PC-3 (cell line): ENCODE measurements at regions not wholly inside any gene's neighbourhood (a gene's known extent, or its start where the extent isn't known, plus 50 kb on each side); places are given as distances from the start of the nearest gene placed in this dataset.

ENCODE experiments used
- ATAC-seq: fragments of 200-7000 bp; cut with Tn5 transposase; 2 replicates; pipeline ENCODE4 v1.9.1; 2020; ENCODE audit warnings: mild to moderate bottlenecking, moderate library complexity
- BruUV-seq: library from RNA; stranded (reverse); fragments of 400-500 nt; replicated peaks from 2 replicates; lab custom pipeline; 2021; lab: Mats Ljungman, UMichigan
- CTCF ChIA-PET: fragments of 300-600 bp; sonication (Branson Sonifier 250); formaldehyde crosslinking; loops from one replicate; lab custom pipeline; 2022; ENCODE audit warnings: antibody characterized with exemption; lab: Charles Lee
- POLR2A ChIA-PET: fragments of 300-600 bp; sonication (Branson Sonifier 250); formaldehyde crosslinking; loops from one replicate; lab custom pipeline; 2022; ENCODE audit warnings: antibody characterized with exemption; ENCODE audit not compliant: unreplicated experiment; lab: Charles Lee
- DNase-seq: peaks from one replicate; pipeline ENCODE4 v3.0.0-alpha.2; 2015
- H2AFZ ChIP-seq: fragments of 300-600 bp; sonication (generic); 2 replicates; pipeline ENCODE4 v1.6.0; 2016; ENCODE audit warnings: antibody characterized with exemption, low read length
- H3F3A ChIP-seq: fragments of 300-600 bp; sonication (generic); one replicate; pipeline ENCODE4 v1.6.0; 2017; ENCODE audit warnings: antibody characterized with exemption, low read length, control low read depth, mild to moderate bottlenecking; ENCODE audit not compliant: unreplicated experiment
- H3K27ac ChIP-seq: fragments of 300-600 bp; sonication (generic); 2 replicates; pipeline ENCODE4 v1.5.1; 2016; ENCODE audit warnings: mild to moderate bottlenecking, low read length
- H3K27me3 ChIP-seq: fragments of 300-600 bp; sonication (generic); 2 replicates; pipeline ENCODE4 v1.6.1; 2016; ENCODE audit warnings: low read length, mixed read lengths
- H3K36me3 ChIP-seq: fragments of 300-600 bp; sonication (generic); 2 replicates; pipeline ENCODE4 v1.6.1; 2016; ENCODE audit warnings: low read depth, mixed run types, low read length, mixed read lengths
- H3K4me1 ChIP-seq: fragments of 300-600 bp; sonication (generic); 2 replicates; pipeline ENCODE4 v1.5.1; 2016; ENCODE audit warnings: low read length; ENCODE audit not compliant: insufficient read depth
- H3K4me2 ChIP-seq: fragments of 300-600 bp; sonication (generic); 2 replicates; pipeline ENCODE4 v1.6.0; 2016; ENCODE audit warnings: low read length
- H3K4me3 ChIP-seq: fragments of 300-600 bp; sonication (generic); 2 replicates; pipeline ENCODE4 v1.5.1; 2016; ENCODE audit warnings: mild to moderate bottlenecking, low read length, mixed read lengths
- H3K79me2 ChIP-seq: fragments of 300-600 bp; sonication (generic); 2 replicates; pipeline ENCODE4 v1.6.1; 2017; ENCODE audit warnings: low read length, mixed read lengths
- H3K9ac ChIP-seq: fragments of 300-600 bp; sonication (generic); 2 replicates; pipeline ENCODE4 v1.6.0; 2016; ENCODE audit warnings: mild to moderate bottlenecking, low read length
- H3K9me2 ChIP-seq: fragments of 300-600 bp; sonication (generic); replicated peaks from 2 replicates; pipeline ENCODE4 v1.6.1; 2016; ENCODE audit warnings: mixed run types, low read length, mixed read lengths
- H3K9me3 ChIP-seq: fragments of 300-600 bp; sonication (generic); 2 replicates; pipeline ENCODE4 v1.6.1; 2016; ENCODE audit warnings: low read length, mixed read lengths
- H4K20me1 ChIP-seq: fragments of 300-600 bp; sonication (generic); 2 replicates; pipeline ENCODE4 v1.6.1; 2016; ENCODE audit warnings: low read length, mixed read lengths
- EZH2 ChIP-seq: fragments of 300-600 bp; sonication (generic); IDR thresholded peaks from one replicate; pipeline ENCODE4 v1.6.1; 2017; ENCODE audit warnings: antibody characterized with exemption, mild to moderate bottlenecking, low read length; ENCODE audit not compliant: unreplicated experiment
- EZH2phosphoT487 ChIP-seq: fragments of 300-600 bp; sonication (generic); IDR thresholded peaks from 2 replicates; pipeline ENCODE4 v1.6.1; 2018; ENCODE audit warnings: mild to moderate bottlenecking, antibody characterized with exemption, low read length, borderline replicate concordance
- intact Hi-C: fragments of 100-400 bp; cut with micrococcal nuclease; formaldehyde crosslinking; loops from 2 replicates; pipeline ENCODE4 v1.9.0; 2023
- TF ChIP-seq, protein P1 (sequence below): fragments of 300-600 bp; sonication (generic); conservative IDR thresholded peaks from 2 replicates; pipeline ENCODE4 v1.5.1; 2017; ENCODE audit warnings: antibody characterized with exemption, low read depth, mild to moderate bottlenecking, low read length

- ChIA-PET CTCF (no interaction called here), POLR2A (no interaction called here)
- intact Hi-C loops: no loop called here
- H3K4me3 ChIP-seq: no peak overlapping the region
- no peaks in the 10 kb centered on the region for H3K4me1 ChIP-seq
- no peaks in the 10 kb centered on the region for H3K36me3 ChIP-seq
- no peak overlapping the region for H3K27ac ChIP-seq
- H4K20me1 ChIP-seq: no peaks in the 10 kb centered on the region
- H3K9me3 ChIP-seq: no peaks in the 10 kb centered on the region
- DNase-seq: no peak
- no peaks in the 10 kb centered on the region for H3K79me2 ChIP-seq
- no peaks in the 10 kb centered on the region for H3F3A ChIP-seq
- H3K9me2 ChIP-seq: no peaks in the 10 kb centered on the region
- no peak overlapping the region for H3K9ac ChIP-seq
- no TSS peak for BruUV-seq
- no peak overlapping the region for H2AFZ ChIP-seq
- TF ChIP-seq EZH2phosphoT487 (no peak), EZH2 (no peak)
- TF ChIP-seq, protein P1, sequence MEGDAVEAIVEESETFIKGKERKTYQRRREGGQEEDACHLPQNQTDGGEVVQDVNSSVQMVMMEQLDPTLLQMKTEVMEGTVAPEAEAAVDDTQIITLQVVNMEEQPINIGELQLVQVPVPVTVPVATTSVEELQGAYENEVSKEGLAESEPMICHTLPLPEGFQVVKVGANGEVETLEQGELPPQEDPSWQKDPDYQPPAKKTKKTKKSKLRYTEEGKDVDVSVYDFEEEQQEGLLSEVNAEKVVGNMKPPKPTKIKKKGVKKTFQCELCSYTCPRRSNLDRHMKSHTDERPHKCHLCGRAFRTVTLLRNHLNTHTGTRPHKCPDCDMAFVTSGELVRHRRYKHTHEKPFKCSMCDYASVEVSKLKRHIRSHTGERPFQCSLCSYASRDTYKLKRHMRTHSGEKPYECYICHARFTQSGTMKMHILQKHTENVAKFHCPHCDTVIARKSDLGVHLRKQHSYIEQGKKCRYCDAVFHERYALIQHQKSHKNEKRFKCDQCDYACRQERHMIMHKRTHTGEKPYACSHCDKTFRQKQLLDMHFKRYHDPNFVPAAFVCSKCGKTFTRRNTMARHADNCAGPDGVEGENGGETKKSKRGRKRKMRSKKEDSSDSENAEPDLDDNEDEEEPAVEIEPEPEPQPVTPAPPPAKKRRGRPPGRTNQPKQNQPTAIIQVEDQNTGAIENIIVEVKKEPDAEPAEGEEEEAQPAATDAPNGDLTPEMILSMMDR: no peak
- no peaks in the 10 kb centered on the region for H3K27me3 ChIP-seq
- no peak overlapping the region for H3K4me2 ChIP-seq
- no peak for ATAC-seq
Measured at GRCh38 chr5:67331296-67331925, 134.8 kb upstream of the CD180 start.

GRCh38 chr5:67319935-67320725 lies 123.5 kb upstream of the CD180 start:
- H3K9ac ChIP-seq: no peak overlapping the region
- CTCF ChIA-PET: no interaction called here
- no peaks in the 10 kb centered on the region for H3F3A ChIP-seq
- ATAC-seq: no peak
- H3K79me2 ChIP-seq: no peaks in the 10 kb centered on the region
- BruUV-seq: no TSS peak
- no peaks in the 10 kb centered on the region for H3K9me3 ChIP-seq
- no peak overlapping the region for H3K4me3 ChIP-seq
- no peaks in the 10 kb centered on the region for H3K4me1 ChIP-seq
- H4K20me1 ChIP-seq: no peaks in the 10 kb centered on the region
- H2AFZ ChIP-seq: no peak overlapping the region
- no peaks in the 10 kb centered on the region for H3K27me3 ChIP-seq
- H3K9me2 ChIP-seq: no peaks in the 10 kb centered on the region
- H3K27ac ChIP-seq: no peak overlapping the region
- intact Hi-C loops: no loop called here
- POLR2A ChIA-PET: no interaction called here
- TF ChIP-seq EZH2phosphoT487 (no peak), EZH2 (no peak)
- TF ChIP-seq, protein P1: no peak
- DNase-seq: no peak
- H3K4me2 ChIP-seq: no peak overlapping the region
- no peaks in the 10 kb centered on the region for H3K36me3 ChIP-seq

DNA sequence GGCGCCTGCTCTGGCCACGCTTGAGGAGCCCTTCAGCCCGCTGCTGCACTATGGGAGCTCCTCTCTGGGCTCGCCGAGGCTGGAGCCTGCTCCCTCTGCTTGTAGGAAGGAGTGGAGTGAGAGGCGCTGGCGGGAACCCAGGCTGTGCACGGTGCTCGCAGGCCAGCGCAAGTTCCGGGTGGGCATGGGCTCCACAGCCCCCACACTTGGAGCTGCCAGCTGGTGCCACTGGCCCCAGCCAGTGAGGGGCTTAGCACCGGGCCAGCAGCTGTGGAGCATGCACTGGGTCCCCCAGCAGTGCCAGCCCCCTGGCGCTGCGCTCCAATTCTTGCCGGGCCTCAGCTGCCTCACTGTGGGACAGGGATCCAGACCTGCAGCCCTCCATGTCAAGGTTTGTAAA lies 122.1 kb upstream of the CD180 start:
- BruUV-seq: no TSS peak
- Histone ChIP-seq H3K79me2 (no peaks in the 10 kb centered on the region), H3K4me1 (no peaks in the 10 kb centered on the region), H3F3A (no peaks in the 10 kb centered on the region), H3K36me3 (no peaks in the 10 kb centered on the region), H3K4me3 (no peak overlapping the region), H3K27ac (no peak overlapping the region), H3K9me2 (no peaks in the 10 kb centered on the region), H2AFZ (no peak overlapping the region), H4K20me1 (no peaks in the 10 kb centered on the region), H3K9ac (no peak overlapping the region), H3K4me2 (no peak overlapping the region), H3K9me3 (no peaks in the 10 kb centered on the region), H3K27me3 (no peaks in the 10 kb centered on the region)
- POLR2A ChIA-PET: no interaction called here
- no peak for TF ChIP-seq EZH2
- TF ChIP-seq, protein P1: no peak
- TF ChIP-seq EZH2phosphoT487: no peak
- intact Hi-C loops: no loop called here
- CTCF ChIA-PET: no interaction called here
- DNase-seq (no peak), ATAC-seq (no peak)
